ENCODE measurements at regions not wholly inside any gene's neighbourhood (a gene's known extent, or its start where the extent isn't known, plus 50 kb on each side); places are given as distances from the start of the nearest gene placed in this dataset.

GRCh38 chr4:66691101-66691500, 854.2 kb downstream of the CENPC start:
- no peaks in the 10 kb centered on the region for H3K27me3 ChIP-seq (ENCODE audit: insufficient read depth, insufficient read length)
- H3K36me3 ChIP-seq (ENCODE audit: insufficient read depth, insufficient read length, low read length) = no peaks in the 10 kb centered on the region
- H3K9ac ChIP-seq (ENCODE audit: insufficient read length, low read depth) = no peak overlapping the region
- H3K9me3 ChIP-seq (ENCODE audit: insufficient read depth, low read length) = no peaks in the 10 kb centered on the region
- no peak for DNase-seq (ENCODE audit: low read depth, low spot score)
- no peaks in the 10 kb centered on the region for H3K4me1 ChIP-seq (ENCODE audit: insufficient read depth, insufficient read length)
- TF ChIP-seq SUZ12 (IDR thresholded peaks at IDR 0.05; ENCODE audit: extremely low read depth, insufficient read depth, insufficient read length) (no peak), ZNF274 (IDR thresholded peaks at IDR 0.05; ENCODE audit: low read depth, low read length) (no peak), YY1 (IDR thresholded peaks at IDR 0.05; ENCODE audit: insufficient read depth, insufficient read length) (no peak)
- H3K4me3 ChIP-seq (ENCODE audit: insufficient read length, low read depth) = no peak overlapping the region

GRCh38 chr4:66688674-66689073, 856.6 kb downstream of the CENPC start:
- Histone ChIP-seq H3K36me3 (ENCODE audit: insufficient read depth, insufficient read length, low read length) (no peaks in the 10 kb centered on the region), H3K4me1 (ENCODE audit: insufficient read depth, insufficient read length) (no peaks in the 10 kb centered on the region), H3K4me3 (ENCODE audit: insufficient read length, low read depth) (no peak overlapping the region), H3K9me3 (ENCODE audit: insufficient read depth, low read length) (no peaks in the 10 kb centered on the region), H3K9ac (ENCODE audit: insufficient read length, low read depth) (no peak overlapping the region), H3K27me3 (ENCODE audit: insufficient read depth, insufficient read length) (no peaks in the 10 kb centered on the region)
- TF ChIP-seq YY1 (IDR thresholded peaks at IDR 0.05; ENCODE audit: insufficient read depth, insufficient read length) (no peak), ZNF274 (IDR thresholded peaks at IDR 0.05; ENCODE audit: low read depth, low read length) (no peak), SUZ12 (IDR thresholded peaks at IDR 0.05; ENCODE audit: extremely low read depth, insufficient read depth, insufficient read length) (no peak)
- no peak for DNase-seq (ENCODE audit: low read depth, low spot score)

GRCh38 chr4:66687459-66687858, 857.8 kb downstream of the CENPC start:
- no peak for DNase-seq (ENCODE audit: low read depth, low spot score)
- Histone ChIP-seq H3K9me3 (ENCODE audit: insufficient read depth, low read length) (no peaks in the 10 kb centered on the region), H3K4me3 (ENCODE audit: insufficient read length, low read depth) (no peak overlapping the region), H3K27me3 (ENCODE audit: insufficient read depth, insufficient read length) (no peaks in the 10 kb centered on the region), H3K9ac (ENCODE audit: insufficient read length, low read depth) (no peak overlapping the region), H3K4me1 (ENCODE audit: insufficient read depth, insufficient read length) (no peaks in the 10 kb centered on the region), H3K36me3 (ENCODE audit: insufficient read depth, insufficient read length, low read length) (no peaks in the 10 kb centered on the region)
- TF ChIP-seq YY1 (IDR thresholded peaks at IDR 0.05; ENCODE audit: insufficient read depth, insufficient read length) = no peak
- TF ChIP-seq SUZ12 (IDR thresholded peaks at IDR 0.05; ENCODE audit: extremely low read depth, insufficient read depth, insufficient read length) = no peak
- TF ChIP-seq ZNF274 (IDR thresholded peaks at IDR 0.05; ENCODE audit: low read depth, low read length) = no peak

GRCh38 chr4:66681962-66682361, 863.3 kb downstream of the CENPC start:
- TF ChIP-seq YY1 (IDR thresholded peaks at IDR 0.05; ENCODE audit: insufficient read depth, insufficient read length) (no peak), ZNF274 (IDR thresholded peaks at IDR 0.05; ENCODE audit: low read depth, low read length) (no peak), SUZ12 (IDR thresholded peaks at IDR 0.05; ENCODE audit: extremely low read depth, insufficient read depth, insufficient read length) (no peak)
- Histone ChIP-seq H3K9me3 (ENCODE audit: insufficient read depth, low read length) (0 out of 2 replicates have a peak, but pooled peaks cover 5% of the 10 kb centered on the region), H3K27me3 (ENCODE audit: insufficient read depth, insufficient read length) (no peaks in the 10 kb centered on the region), H3K36me3 (ENCODE audit: insufficient read depth, insufficient read length, low read length) (no peaks in the 10 kb centered on the region), H3K4me3 (ENCODE audit: insufficient read length, low read depth) (no peak overlapping the region), H3K4me1 (ENCODE audit: insufficient read depth, insufficient read length) (no peaks in the 10 kb centered on the region), H3K9ac (ENCODE audit: insufficient read length, low read depth) (no peak overlapping the region)
- no peak for DNase-seq (ENCODE audit: low read depth, low spot score)

- H3K4me1 ChIP-seq (ENCODE audit: insufficient read depth, insufficient read length) = no peaks in the 10 kb centered on the region
- TF ChIP-seq YY1 (IDR thresholded peaks at IDR 0.05; ENCODE audit: insufficient read depth, insufficient read length) = no peak
- TF ChIP-seq ZNF274 (IDR thresholded peaks at IDR 0.05; ENCODE audit: low read depth, low read length) = no peak
- TF ChIP-seq SUZ12 (IDR thresholded peaks at IDR 0.05; ENCODE audit: extremely low read depth, insufficient read depth, insufficient read length) = no peak
- H3K9me3 ChIP-seq (ENCODE audit: insufficient read depth, low read length) = no peaks in the 10 kb centered on the region
- no peak overlapping the region for H3K4me3 ChIP-seq (ENCODE audit: insufficient read length, low read depth)
- no peak overlapping the region for H3K9ac ChIP-seq (ENCODE audit: insufficient read length, low read depth)
- H3K36me3 ChIP-seq (ENCODE audit: insufficient read depth, insufficient read length, low read length) = no peaks in the 10 kb centered on the region
- DNase-seq (ENCODE audit: low read depth, low spot score) = no peak
- H3K27me3 ChIP-seq (ENCODE audit: insufficient read depth, insufficient read length) = no peaks in the 10 kb centered on the region
These were observed 878.1 kb downstream of the CENPC start for GRCh38 chr4:66667249-66667648.

GRCh38 chr4:66662620-66663019, 882.7 kb downstream of the CENPC start:
- H3K9ac ChIP-seq (ENCODE audit: insufficient read length, low read depth) = no peak overlapping the region
- no peak for DNase-seq (ENCODE audit: low read depth, low spot score)
- H3K36me3 ChIP-seq (ENCODE audit: insufficient read depth, insufficient read length, low read length) = no peaks in the 10 kb centered on the region
- no peaks in the 10 kb centered on the region for H3K9me3 ChIP-seq (ENCODE audit: insufficient read depth, low read length)
- H3K4me1 ChIP-seq (ENCODE audit: insufficient read depth, insufficient read length) = no peaks in the 10 kb centered on the region
- H3K27me3 ChIP-seq (ENCODE audit: insufficient read depth, insufficient read length) = no peaks in the 10 kb centered on the region
- no peak overlapping the region for H3K4me3 ChIP-seq (ENCODE audit: insufficient read length, low read depth)
- no peak for TF ChIP-seq YY1 (IDR thresholded peaks at IDR 0.05; ENCODE audit: insufficient read depth, insufficient read length)

- Histone ChIP-seq H3K27me3 (ENCODE audit: insufficient read depth, insufficient read length) (no peaks in the 10 kb centered on the region), H3K36me3 (ENCODE audit: insufficient read depth, insufficient read length, low read length) (no peaks in the 10 kb centered on the region), H3K9me3 (ENCODE audit: insufficient read depth, low read length) (no peaks in the 10 kb centered on the region), H3K4me1 (ENCODE audit: insufficient read depth, insufficient read length) (no peaks in the 10 kb centered on the region), H3K4me3 (ENCODE audit: insufficient read length, low read depth) (no peak overlapping the region), H3K9ac (ENCODE audit: insufficient read length, low read depth) (no peak overlapping the region)
- DNase-seq (ENCODE audit: low read depth, low spot score) = no peak
- no peak for TF ChIP-seq SUZ12 (IDR thresholded peaks at IDR 0.05; ENCODE audit: extremely low read depth, insufficient read depth, insufficient read length)
- no peak for TF ChIP-seq YY1 (IDR thresholded peaks at IDR 0.05; ENCODE audit: insufficient read depth, insufficient read length)
- no peak for TF ChIP-seq ZNF274 (IDR thresholded peaks at IDR 0.05; ENCODE audit: low read depth, low read length)
These were observed 886.5 kb downstream of the CENPC start for GRCh38 chr4:66658809-66659208.

GRCh38 chr4:66655505-66655904, 889.8 kb downstream of the CENPC start:
- H3K27me3 ChIP-seq (ENCODE audit: insufficient read depth, insufficient read length) = no peaks in the 10 kb centered on the region
- no peaks in the 10 kb centered on the region for H3K36me3 ChIP-seq (ENCODE audit: insufficient read depth, insufficient read length, low read length)
- no peaks in the 10 kb centered on the region for H3K9me3 ChIP-seq (ENCODE audit: insufficient read depth, low read length)
- no peak overlapping the region for H3K9ac ChIP-seq (ENCODE audit: insufficient read length, low read depth)
- TF ChIP-seq ZNF274 (IDR thresholded peaks at IDR 0.05; ENCODE audit: low read depth, low read length) = no peak
- TF ChIP-seq YY1 (IDR thresholded peaks at IDR 0.05; ENCODE audit: insufficient read depth, insufficient read length) = no peak
- TF ChIP-seq SUZ12 (IDR thresholded peaks at IDR 0.05; ENCODE audit: extremely low read depth, insufficient read depth, insufficient read length) = no peak
- DNase-seq (ENCODE audit: low read depth, low spot score) = no peak
- no peaks in the 10 kb centered on the region for H3K4me1 ChIP-seq (ENCODE audit: insufficient read depth, insufficient read length)
- H3K4me3 ChIP-seq (ENCODE audit: insufficient read length, low read depth) = no peak overlapping the region

Measured in NT2/D1 (cell line).